ACC112 (cell line): ENCODE measurements at regions not wholly inside any gene's neighbourhood (a gene's known extent, or its start where the extent isn't known, plus 50 kb on each side); places are given as distances from the start of the nearest gene placed in this dataset.

Experiments used
- H2AFZ ChIP-seq: fragments of 200-600 bp; sonication (generic); one replicate; pipeline ENCODE4 v1.6.0; 2017; ENCODE audit warnings: antibody characterized with exemption, low read length; ENCODE audit not compliant: unreplicated experiment
- H3K27ac ChIP-seq: fragments of 200-600 bp; sonication (generic); 2 replicates; pipeline ENCODE4 v1.5.1; 2014; ENCODE audit warnings: low read depth, mild to moderate bottlenecking, antibody characterized with exemption, low read length, moderate library complexity
- H3K27me3 ChIP-seq: fragments of 200-600 bp; sonication (generic); 2 replicates; pipeline ENCODE4 v1.6.1; 2014; ENCODE audit warnings: mild to moderate bottlenecking, antibody characterized with exemption, low read length, moderate library complexity, mixed read lengths; ENCODE audit not compliant: insufficient read depth
- H3K36me3 ChIP-seq: fragments of 200-600 bp; sonication (generic); 2 replicates; pipeline ENCODE4 v1.6.1; 2016; ENCODE audit warnings: mild to moderate bottlenecking, antibody characterized with exemption, low read length, moderate library complexity, mixed read lengths; ENCODE audit not compliant: insufficient read depth
- H3K4me1 ChIP-seq: fragments of 200-600 bp; sonication (generic); one replicate; pipeline ENCODE4 v1.6.1; 2016; ENCODE audit warnings: low read length, mixed read lengths; ENCODE audit not compliant: insufficient read depth, unreplicated experiment, control insufficient read depth
- H3K4me3 ChIP-seq: fragments of 200-600 bp; sonication (generic); 2 replicates; pipeline ENCODE4 v1.5.1; 2014; ENCODE audit warnings: mild to moderate bottlenecking, low read depth, low read length
- H3K79me2 ChIP-seq: fragments of 200-600 bp; sonication (generic); one replicate; pipeline ENCODE4 v1.6.0; 2016; ENCODE audit warnings: low read length; ENCODE audit not compliant: control insufficient read depth, unreplicated experiment, insufficient read depth

DNA sequence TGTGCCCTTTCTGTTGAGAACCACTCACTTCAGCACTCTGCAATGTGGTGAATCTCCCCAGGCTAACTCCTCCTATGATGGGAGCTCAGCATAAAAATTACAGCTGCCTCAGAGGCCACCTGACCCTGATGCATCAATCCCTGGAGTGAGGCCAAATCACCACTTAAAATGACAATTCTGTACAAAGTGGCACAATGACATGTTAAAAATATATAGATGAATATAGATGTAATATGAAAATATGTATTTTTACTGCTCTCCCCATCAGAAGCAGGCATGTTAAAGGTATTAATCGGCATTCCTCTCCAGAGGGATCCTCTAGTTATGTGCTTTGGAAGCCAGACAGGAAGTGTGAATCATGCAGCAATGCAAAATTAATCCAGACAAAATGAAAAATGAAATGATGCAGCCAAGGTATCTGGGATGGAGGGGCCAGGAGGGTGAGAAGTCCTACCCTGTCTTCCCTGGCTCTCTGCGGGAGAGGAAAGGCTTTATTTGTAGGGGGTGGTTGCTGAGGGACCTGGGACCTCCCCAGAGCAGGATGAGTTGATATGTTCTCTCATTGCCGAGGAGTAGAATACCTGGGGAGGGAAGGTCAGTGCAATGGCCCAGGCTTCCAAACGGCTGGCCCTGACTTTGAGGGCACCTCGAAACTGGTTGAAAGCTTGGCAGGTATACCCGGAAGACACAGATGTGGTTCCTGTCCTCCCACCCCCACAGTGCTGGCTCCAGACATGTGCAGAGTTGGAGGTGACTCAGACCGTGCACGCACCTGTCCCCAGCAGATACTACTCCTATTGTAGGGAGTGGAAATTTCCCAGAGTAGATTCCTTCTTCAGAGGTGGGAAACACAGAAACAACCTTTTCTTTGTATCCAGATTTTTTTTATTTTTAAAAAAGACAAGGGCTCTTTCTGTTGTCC, 347.9 kb upstream of the NCAM1 start:
- Histone ChIP-seq H2AFZ (no peak overlapping the region), H3K4me1 (peaks cover 21% of the 10 kb centered on the region), H3K79me2 (no peaks in the 10 kb centered on the region), H3K4me3 (no peak overlapping the region), H3K27me3 (no peaks in the 10 kb centered on the region), H3K36me3 (no peaks in the 10 kb centered on the region), H3K27ac (no peak overlapping the region)

DNA sequence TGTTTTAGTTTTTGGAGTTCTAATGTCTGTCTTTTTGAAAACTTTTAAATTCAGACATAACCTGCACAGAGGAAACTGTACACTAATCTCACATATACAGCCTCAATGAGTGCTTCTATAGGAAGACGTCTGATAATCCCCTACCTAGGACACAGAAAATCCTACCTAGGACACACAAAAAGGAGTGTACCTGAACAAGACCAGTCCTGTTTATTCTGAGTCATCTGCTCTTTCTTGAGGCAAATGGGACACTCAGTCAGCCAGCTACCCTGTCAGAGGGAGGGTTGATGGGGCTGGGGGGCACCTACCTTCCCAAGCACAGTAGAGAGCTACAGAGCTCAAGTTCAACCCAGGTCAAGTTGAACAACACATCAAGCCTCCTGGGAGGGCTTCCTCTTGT, 346.6 kb upstream of the NCAM1 start:
- Histone ChIP-seq H3K36me3 (no peaks in the 10 kb centered on the region), H2AFZ (no peak overlapping the region), H3K4me3 (no peak overlapping the region), H3K4me1 (peaks cover 21% of the 10 kb centered on the region), H3K27ac (no peak overlapping the region), H3K27me3 (no peaks in the 10 kb centered on the region), H3K79me2 (no peaks in the 10 kb centered on the region)

DNA sequence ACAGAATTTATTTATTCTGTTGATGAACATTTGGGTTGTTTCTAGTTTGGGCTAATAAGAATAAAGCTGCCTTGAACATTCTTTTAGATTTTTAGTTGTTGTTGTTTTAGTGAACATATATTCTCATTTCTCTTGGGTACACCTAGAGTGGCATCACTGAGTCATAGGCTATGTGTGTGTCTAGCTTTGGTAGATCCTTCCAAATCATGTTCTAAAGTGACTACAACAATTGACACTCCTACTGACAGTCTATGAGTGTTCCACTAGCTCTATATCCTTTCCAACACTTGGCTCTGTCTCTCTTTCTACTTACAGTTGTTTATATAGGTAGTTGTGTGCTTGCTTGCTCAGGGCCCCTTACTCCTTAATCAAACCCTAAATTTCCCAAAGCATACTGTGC, 346.0 kb upstream of the NCAM1 start:
- Histone ChIP-seq H3K27ac (no peak overlapping the region), H3K36me3 (no peaks in the 10 kb centered on the region), H3K79me2 (no peaks in the 10 kb centered on the region), H3K4me3 (no peak overlapping the region), H3K27me3 (no peaks in the 10 kb centered on the region), H2AFZ (no peak overlapping the region), H3K4me1 (peaks cover 21% of the 10 kb centered on the region)

DNA sequence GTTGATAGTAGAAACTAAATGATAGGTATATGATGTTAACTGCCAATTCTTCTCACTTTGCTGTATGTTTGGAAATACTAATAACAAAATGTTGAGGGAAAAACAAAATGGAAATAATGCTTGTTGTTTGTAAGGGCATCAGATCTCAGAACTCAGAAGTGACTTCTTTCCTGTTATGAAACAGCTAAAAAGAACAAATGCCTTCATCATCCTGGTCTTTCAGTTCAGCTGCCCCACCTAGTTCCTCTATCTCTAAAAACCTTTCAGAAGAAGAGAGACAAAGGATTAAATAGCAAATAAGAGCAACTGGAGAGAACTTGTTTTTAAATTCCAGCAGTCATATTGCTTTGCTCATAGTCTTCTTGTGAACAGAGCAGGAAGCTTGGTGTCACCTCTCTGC, 345.3 kb upstream of the NCAM1 start:
- Histone ChIP-seq H2AFZ (no peak overlapping the region), H3K4me3 (no peak overlapping the region), H3K4me1 (peaks cover 17% of the 10 kb centered on the region), H3K36me3 (no peaks in the 10 kb centered on the region), H3K27ac (no peak overlapping the region), H3K27me3 (no peaks in the 10 kb centered on the region), H3K79me2 (no peaks in the 10 kb centered on the region)

DNA sequence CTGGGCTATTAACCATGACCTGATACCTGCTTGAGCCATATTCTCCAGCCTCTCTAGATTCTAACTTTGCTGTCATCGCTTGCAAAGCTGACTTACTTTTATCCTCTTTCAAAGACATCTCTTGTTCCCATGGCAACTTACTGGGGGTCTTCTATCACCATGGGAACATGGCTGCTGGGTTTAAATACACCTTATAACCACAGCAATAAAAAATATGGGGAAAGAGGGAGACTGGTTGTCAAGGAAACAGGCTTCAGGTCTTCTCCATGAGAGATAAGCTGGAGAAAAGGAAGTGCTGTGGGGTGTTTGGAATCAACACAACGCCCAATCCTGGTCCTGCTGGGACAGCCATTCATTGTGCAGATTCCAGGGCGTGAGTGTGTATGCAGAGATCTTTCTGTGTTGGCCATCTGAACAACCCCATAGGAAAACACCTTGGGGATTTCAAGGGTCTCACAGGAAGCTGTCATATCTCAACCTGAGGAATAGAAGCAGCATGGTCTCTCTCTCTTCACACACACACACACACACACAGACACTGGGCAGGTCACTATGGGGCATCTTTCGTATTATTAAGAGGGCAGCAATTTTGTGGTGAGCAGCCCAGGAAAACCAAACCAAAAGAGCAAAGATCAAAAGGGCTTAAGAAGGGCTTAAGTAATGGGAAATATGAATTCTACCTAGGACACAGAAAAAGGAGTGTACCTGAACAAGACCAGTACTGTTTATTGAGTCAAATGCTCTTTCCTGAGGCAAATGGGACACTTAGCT, 344.7 kb upstream of the NCAM1 start:
- Histone ChIP-seq H3K4me3 (no peak overlapping the region), H3K27me3 (no peaks in the 10 kb centered on the region), H3K27ac (no peak overlapping the region), H3K79me2 (no peaks in the 10 kb centered on the region), H2AFZ (no peak overlapping the region), H3K36me3 (no peaks in the 10 kb centered on the region), H3K4me1 (peaks cover 11% of the 10 kb centered on the region)

DNA sequence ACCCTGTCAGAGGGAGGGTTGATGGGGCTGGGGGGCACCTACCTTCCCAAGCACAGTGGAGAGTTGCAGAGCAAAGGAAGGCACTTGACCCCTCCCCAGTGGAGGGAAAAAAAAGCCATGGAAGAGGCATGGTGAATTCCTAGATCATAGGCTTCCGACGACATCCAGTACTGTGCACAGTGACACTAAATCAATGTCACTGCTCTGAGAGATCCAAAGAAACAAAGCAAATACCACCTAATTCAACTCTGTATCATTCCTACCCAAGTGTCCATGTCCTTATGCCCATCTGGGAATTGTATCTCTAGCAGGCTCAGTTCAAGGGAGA, 344.2 kb upstream of the NCAM1 start:
- H3K27ac ChIP-seq, result no peak overlapping the region
- no peaks in the 10 kb centered on the region for H3K79me2 ChIP-seq
- H2AFZ ChIP-seq, result no peak overlapping the region
- H3K4me1 ChIP-seq, result peaks cover 5% of the 10 kb centered on the region
- H3K4me3 ChIP-seq, result no peak overlapping the region
- no peaks in the 10 kb centered on the region for H3K27me3 ChIP-seq
- no peaks in the 10 kb centered on the region for H3K36me3 ChIP-seq

DNA sequence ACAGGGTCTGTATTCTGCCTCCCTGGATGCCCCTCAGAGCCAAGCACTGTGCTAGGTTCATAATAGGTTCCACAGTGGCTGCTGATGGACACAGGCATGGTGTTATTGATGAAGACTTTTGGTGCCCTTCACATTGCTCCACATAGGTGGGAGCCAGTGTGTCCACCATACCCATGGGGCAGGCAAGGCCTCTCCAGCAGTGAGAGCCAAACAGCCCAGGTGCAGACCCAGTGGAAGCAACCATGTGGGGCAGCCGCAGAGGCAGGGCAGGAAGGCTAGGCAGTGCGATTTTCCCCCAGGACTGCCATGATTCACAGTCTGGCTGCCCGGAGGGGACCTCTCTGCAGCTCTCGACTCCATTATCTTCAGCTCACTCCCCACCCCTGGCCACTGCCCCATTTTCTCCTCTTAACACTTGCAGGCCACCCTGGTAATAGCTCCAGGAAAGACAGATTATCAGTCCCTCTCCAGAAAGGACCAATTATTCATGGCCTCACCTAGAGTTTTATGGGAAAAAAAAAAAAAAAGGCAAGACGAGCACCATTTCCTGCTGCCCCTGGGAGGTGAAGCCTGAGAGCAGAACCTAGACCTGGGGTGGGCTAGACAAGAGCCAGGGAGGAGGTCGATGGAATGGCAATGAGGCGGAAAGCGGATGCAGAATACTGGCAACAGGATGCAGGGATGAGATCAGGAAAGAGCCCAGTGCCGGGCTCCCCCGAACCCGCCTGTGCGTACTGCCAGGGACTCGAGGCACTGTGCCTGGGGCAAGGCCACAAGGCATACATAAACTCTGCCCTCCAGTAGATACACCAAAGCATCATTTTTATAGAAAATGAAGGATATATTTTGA, 343.0 kb upstream of the NCAM1 start:
- Histone ChIP-seq H3K4me1 (no peaks in the 10 kb centered on the region), H3K27me3 (no peaks in the 10 kb centered on the region), H3K36me3 (no peaks in the 10 kb centered on the region), H2AFZ (no peak overlapping the region), H3K79me2 (no peaks in the 10 kb centered on the region), H3K27ac (no peak overlapping the region), H3K4me3 (no peak overlapping the region)

DNA sequence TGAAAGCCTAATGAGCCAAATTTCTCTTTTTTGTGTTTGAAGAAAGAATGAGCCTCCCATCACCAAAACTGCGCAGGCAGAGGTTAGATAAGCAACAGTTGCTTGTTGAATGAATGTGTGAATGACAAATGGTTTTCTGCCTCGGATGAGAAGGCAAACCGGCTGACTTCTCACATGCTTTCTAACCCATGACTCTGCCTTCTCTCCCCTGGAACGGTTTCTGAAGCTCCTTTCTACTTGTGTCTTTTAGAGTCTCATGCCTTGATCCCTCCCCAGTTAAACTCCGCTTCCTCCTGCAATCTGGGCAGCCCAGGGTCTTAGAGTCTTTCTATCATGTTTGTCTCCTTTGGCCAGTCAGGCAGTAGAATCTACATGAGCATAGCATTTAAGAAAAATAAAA, 342.1 kb upstream of the NCAM1 start:
- no peaks in the 10 kb centered on the region for H3K4me1 ChIP-seq
- H3K27ac ChIP-seq, result no peak overlapping the region
- H3K79me2 ChIP-seq, result no peaks in the 10 kb centered on the region
- no peaks in the 10 kb centered on the region for H3K36me3 ChIP-seq
- no peak overlapping the region for H3K4me3 ChIP-seq
- H2AFZ ChIP-seq, result no peak overlapping the region
- no peaks in the 10 kb centered on the region for H3K27me3 ChIP-seq

DNA sequence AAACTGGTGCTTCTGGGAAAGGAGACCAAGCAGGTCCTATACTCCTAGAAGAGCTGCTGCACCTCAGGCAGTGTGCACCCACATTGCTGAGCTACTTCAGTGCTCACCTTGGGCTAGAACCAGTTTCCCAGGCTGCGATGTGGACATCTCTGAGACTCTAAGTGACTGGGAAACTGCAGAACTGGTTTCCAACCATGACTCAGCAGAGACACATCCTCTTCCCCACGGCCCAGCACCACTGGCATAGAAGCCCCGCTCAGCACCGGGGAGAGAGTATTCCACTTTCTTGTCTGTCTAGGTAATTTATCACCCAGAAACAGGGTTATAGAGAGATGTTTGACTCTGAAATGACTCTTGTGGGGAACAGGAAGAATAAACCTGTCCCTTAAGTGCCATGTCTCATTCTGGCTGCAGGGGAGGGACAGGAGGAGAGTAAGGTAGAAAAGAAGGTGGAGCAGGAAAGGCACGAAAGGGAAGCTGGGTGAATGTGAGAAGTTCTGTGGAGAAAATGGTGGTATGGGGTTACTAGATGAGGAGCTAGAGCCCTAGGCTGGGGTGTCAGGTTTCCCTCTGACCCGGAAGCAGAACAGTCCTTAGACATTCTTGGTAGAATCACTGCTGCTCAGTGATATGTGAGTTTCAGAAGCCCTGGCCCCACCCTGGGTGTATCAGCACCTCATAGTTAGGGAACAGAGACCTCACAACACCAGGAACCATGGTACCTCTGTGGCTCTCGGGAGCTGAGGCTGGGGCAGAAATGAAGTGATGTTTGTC, 340.4 kb upstream of the NCAM1 start:
- H3K27ac ChIP-seq, result no peak overlapping the region

DNA sequence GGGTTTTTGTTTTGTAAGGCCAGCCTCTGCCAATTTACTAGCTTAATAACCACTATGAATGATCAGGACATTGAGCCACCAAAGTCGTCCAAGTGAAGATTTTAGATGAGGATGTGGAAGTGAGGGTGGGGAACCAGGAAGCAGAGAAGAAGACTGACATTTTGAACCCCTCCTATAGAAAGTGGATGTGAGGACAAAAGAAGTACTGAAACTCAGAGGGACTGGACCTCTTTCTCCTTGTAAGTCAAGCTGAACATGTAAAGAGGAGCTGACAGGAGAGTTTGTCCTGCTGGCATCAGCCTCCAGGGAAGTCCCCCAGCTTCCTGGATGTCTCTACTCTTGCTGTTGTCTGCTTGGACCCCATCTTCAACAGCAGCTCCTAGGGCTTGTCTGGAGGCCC, 338.2 kb upstream of the NCAM1 start:
- no peaks in the 10 kb centered on the region for H3K36me3 ChIP-seq
- no peaks in the 10 kb centered on the region for H3K4me1 ChIP-seq
- 0 out of 2 replicates have a peak, but pooled peaks cover 2% of the 10 kb centered on the region for H3K27me3 ChIP-seq
- H2AFZ ChIP-seq, result no peak overlapping the region
- H3K4me3 ChIP-seq, result no peak overlapping the region
- no peak overlapping the region for H3K27ac ChIP-seq
- no peaks in the 10 kb centered on the region for H3K79me2 ChIP-seq

More for the DNA sequence above, 340.4 kb upstream of the NCAM1 start:
- no peaks in the 10 kb centered on the region for H3K79me2 ChIP-seq
- no peaks in the 10 kb centered on the region for H3K4me1 ChIP-seq
- 0 out of 2 replicates have a peak, but pooled peaks cover 2% of the 10 kb centered on the region for H3K27me3 ChIP-seq
- no peak overlapping the region for H2AFZ ChIP-seq
- no peaks in the 10 kb centered on the region for H3K36me3 ChIP-seq
- no peak overlapping the region for H3K4me3 ChIP-seq
